ENCODE measurements at regions not wholly inside any gene's neighbourhood (a gene's known extent, or its start where the extent isn't known, plus 50 kb on each side); places are given as distances from the start of the nearest gene placed in this dataset.

- no peak overlapping the region for H3K18ac ChIP-seq (ENCODE audit: insufficient read length, low read depth, low read length)
- peaks cover 4 to 7% of the 10 kb centered on the region in 2 experiments; a peak in 4 of 5 replicates for H3K9me3 Mint-ChIP-seq
- H3K9ac ChIP-seq (ENCODE audit: extremely low read depth, insufficient read length, low read length) = no peak overlapping the region
- no peaks in the 10 kb centered on the region for H4K20me1 ChIP-seq (ENCODE audit: control insufficient read depth, insufficient read depth, insufficient read length)
- H2BK12ac ChIP-seq (ENCODE audit: insufficient read length, low read depth, low read length) = no peak overlapping the region
- H2BK20ac ChIP-seq (ENCODE audit: low read depth, low read length, poor library complexity, severe bottlenecking) = no peak overlapping the region
- no peak overlapping the region for H3K4me2 ChIP-seq (ENCODE audit: insufficient read depth, insufficient read length, low read length)
- no peak overlapping the region for H3K56ac ChIP-seq (ENCODE audit: insufficient read length, low read depth, low read length)
- H3K4me1 Mint-ChIP-seq = no peaks in the 10 kb centered on the region
- peaks cover 12% of the 10 kb centered on the region for H3K27me3 Mint-ChIP-seq (ENCODE audit: low read depth)
- no peak overlapping the region for H2BK5ac ChIP-seq (ENCODE audit: insufficient read length, low read length)
- no peak overlapping the region for H2BK120ac ChIP-seq (ENCODE audit: low read depth, low read length, poor library complexity, severe bottlenecking)
- H2AK5ac ChIP-seq (ENCODE audit: insufficient read length, low read length) = no peak overlapping the region
- no peak overlapping the region for H3K4ac ChIP-seq (ENCODE audit: low read depth, low read length)
- TF ChIP-seq CTCF (conservative IDR thresholded peaks at IDR 0.05) = no peak
- H4K5ac ChIP-seq (ENCODE audit: insufficient read length, low read depth, low read length) = no peak overlapping the region
- no peaks in the 10 kb centered on the region for H3K79me1 ChIP-seq (ENCODE audit: insufficient read depth, low read depth, low read length, poor library complexity, severe bottlenecking)
- H3K9me3 ChIP-seq (ENCODE audit: control insufficient read depth, low read depth, low read length) = no peaks in the 10 kb centered on the region
- H3T11ph ChIP-seq (ENCODE audit: low read length) = no peak overlapping the region
- no peak for DNase-seq
- H4K91ac ChIP-seq (ENCODE audit: insufficient read length, low read depth, low read length) = no peak overlapping the region
- no peaks in the 10 kb centered on the region for H3K4me1 ChIP-seq (ENCODE audit: insufficient read depth, low read length)
- no peak overlapping the region for H2AFZ ChIP-seq (ENCODE audit: low read length)
- no peak overlapping the region for H2BK15ac ChIP-seq (ENCODE audit: low read depth, low read length)
- no peak overlapping the region for H3K27ac ChIP-seq (ENCODE audit: insufficient read length, low read depth, low read length)
- no peak overlapping the region for H3K27ac Mint-ChIP-seq
- H3K23ac ChIP-seq (ENCODE audit: insufficient read length, low read depth, low read length) = no peak overlapping the region
- H3K4me3 Mint-ChIP-seq = no peak overlapping the region
- no peaks in the 10 kb centered on the region for H3K79me2 ChIP-seq (ENCODE audit: insufficient read depth, low read length)
- H3K14ac ChIP-seq (ENCODE audit: insufficient read depth, low read length) = no peak overlapping the region
- WGBS (ENCODE audit: extremely low coverage, insufficient read length, low lambda C conversion rate) = no CpG with 5 or more reads among the region's 5 CpGs
- H3K27me3 ChIP-seq (ENCODE audit: insufficient read depth, low read length) = no peaks in the 10 kb centered on the region
- no peaks in the 10 kb centered on the region for H3K23me2 ChIP-seq (ENCODE audit: insufficient read length, low read depth, low read length, poor library complexity, severe bottlenecking)
- no peak overlapping the region for H4K8ac ChIP-seq (replicated peaks; ENCODE audit: insufficient read length, low read depth, low read length)
- H3K36me3 Mint-ChIP-seq (ENCODE audit: insufficient read depth in 1 of 3, low read depth in 3 of 3) = peaks cover 0 to 2% (median 0%) of the 10 kb centered on the region in 3 experiments; a peak in 1 of 7 replicates
Measured at GRCh38 chr21:36567216-36567885, 87.4 kb upstream of the CLDN14 start.
